ENCODE measurements at regions not wholly inside any gene's neighbourhood (a gene's known extent, or its start where the extent isn't known, plus 50 kb on each side); places are given as distances from the start of the nearest gene placed in this dataset.

GRCh38 chr12:115444346-115444745, 760.4 kb upstream of the TBX3 start:
- H3K4me1 Mint-ChIP-seq (ENCODE audit: low read depth), result peaks cover 19% of the 10 kb centered on the region
- H3K27ac Mint-ChIP-seq, result no peak overlapping the region
- TF ChIP-seq CTCF (IDR thresholded peaks at IDR 0.05), result no peak
- no peak overlapping the region for H3K4me3 Mint-ChIP-seq
- H3K36me3 Mint-ChIP-seq (ENCODE audit: low read depth), result no peaks in the 10 kb centered on the region
- no peaks in the 10 kb centered on the region for H3K9me3 Mint-ChIP-seq
- DNase-seq, result no peak
- H3K27me3 Mint-ChIP-seq (ENCODE audit: insufficient read depth), result no peaks in the 10 kb centered on the region; the same call in 1 of the 2 replicates

- Mint-ChIP-seq H3K27me3 (ENCODE audit: insufficient read depth) (no peaks in the 10 kb centered on the region; the same call in 1 of the 2 replicates), H3K4me3 (no peak overlapping the region), H3K27ac (no peak overlapping the region), H3K36me3 (ENCODE audit: low read depth) (no peaks in the 10 kb centered on the region), H3K9me3 (no peaks in the 10 kb centered on the region), H3K4me1 (ENCODE audit: low read depth) (peaks cover 19% of the 10 kb centered on the region)
- DNase-seq, result no peak
- no peak for TF ChIP-seq CTCF (IDR thresholded peaks at IDR 0.05)
Measured at GRCh38 chr12:115443351-115443938, 759.5 kb upstream of the TBX3 start.

GRCh38 chr12:115440438-115440837, 756.5 kb upstream of the TBX3 start:
- DNase-seq, result peak; percentile 75

GRCh38 chr12:115439008-115439601, 755.1 kb upstream of the TBX3 start:
- no peak for TF ChIP-seq CTCF (IDR thresholded peaks at IDR 0.05)
- H3K27ac Mint-ChIP-seq, result no peak overlapping the region

More at GRCh38 chr12:115440438-115440837, 756.5 kb upstream of the TBX3 start:
- peaks cover 19% of the 10 kb centered on the region for H3K4me1 Mint-ChIP-seq (ENCODE audit: low read depth)
- no peak for TF ChIP-seq CTCF (IDR thresholded peaks at IDR 0.05)
- H3K27me3 Mint-ChIP-seq (ENCODE audit: insufficient read depth), result no peaks in the 10 kb centered on the region; the same call in 1 of the 2 replicates
- no peaks in the 10 kb centered on the region for H3K36me3 Mint-ChIP-seq (ENCODE audit: low read depth)
- H3K9me3 Mint-ChIP-seq, result no peaks in the 10 kb centered on the region
- peak overlapping the region; percentile 3; the same call in 1 of the 2 replicates for H3K27ac Mint-ChIP-seq
- no peak overlapping the region for H3K4me3 Mint-ChIP-seq

GRCh38 chr12:115438314-115438713, 754.3 kb upstream of the TBX3 start:
- no peaks in the 10 kb centered on the region for H3K9me3 Mint-ChIP-seq
- no peaks in the 10 kb centered on the region; the same call in 1 of the 2 replicates for H3K27me3 Mint-ChIP-seq (ENCODE audit: insufficient read depth)
- no peaks in the 10 kb centered on the region for H3K36me3 Mint-ChIP-seq (ENCODE audit: low read depth)
- no peak overlapping the region for H3K27ac Mint-ChIP-seq
- no peak for TF ChIP-seq CTCF (IDR thresholded peaks at IDR 0.05)
- DNase-seq, result no peak
- H3K4me1 Mint-ChIP-seq (ENCODE audit: low read depth), result peaks cover 14% of the 10 kb centered on the region
- no peak overlapping the region for H3K4me3 Mint-ChIP-seq

More at GRCh38 chr12:115439008-115439601, 755.1 kb upstream of the TBX3 start:
- H3K27me3 Mint-ChIP-seq (ENCODE audit: insufficient read depth), result no peaks in the 10 kb centered on the region; the same call in 1 of the 2 replicates
- no peaks in the 10 kb centered on the region for H3K36me3 Mint-ChIP-seq (ENCODE audit: low read depth)
- DNase-seq, result no peak
- no peaks in the 10 kb centered on the region for H3K9me3 Mint-ChIP-seq
- no peak overlapping the region for H3K4me3 Mint-ChIP-seq
- H3K4me1 Mint-ChIP-seq (ENCODE audit: low read depth), result peaks cover 14% of the 10 kb centered on the region
